GM12878 (cell line): ENCODE measurements at regions not wholly inside any gene's neighbourhood (a gene's known extent, or its start where the extent isn't known, plus 50 kb on each side); places are given as distances from the start of the nearest gene placed in this dataset.
A peak's percentile ranks its signal among the peaks of the same experiment; 100 is the strongest.

Experiments
- ATAC-seq: fragments of 200-7000 bp; cut with Tn5 transposase; 3 replicates; pipeline ENCODE4 v1.9.1; 2020; ENCODE audit warnings: mild to moderate bottlenecking, moderate library complexity
- BruUV-seq: library from RNA; stranded (reverse); fragments of 400-500 nt; replicated peaks from 2 replicates; lab custom pipeline; 2021; lab: Mats Ljungman, UMichigan
- CTCF ChIA-PET: fragments of 300-600 bp; sonication (Branson Sonifier 250); formaldehyde crosslinking; extraction: SDS; loops from one replicate; lab custom pipeline; 2021; ENCODE audit warnings: inconsistent platforms; lab: Yijun Ruan, JAX
- POLR2A ChIA-PET: fragments of 350-600 bp; formaldehyde crosslinking; extraction: SDS; loops from one replicate; lab custom pipeline; 2021; ENCODE audit warnings: inconsistent platforms; lab: Charles Lee
- RAD21 ChIA-PET: fragments of 300-600 bp; sonication (Branson Sonifier 250); formaldehyde crosslinking; loops from one replicate; lab custom pipeline; 2023; ENCODE audit warnings: antibody characterized with exemption; ENCODE audit not compliant: unreplicated experiment; lab: Charles Lee
- SMC1A ChIA-PET: fragments of 300-600 bp; sonication (Branson Sonifier 250); formaldehyde crosslinking; loops from one replicate; lab custom pipeline; 2023; ENCODE audit not compliant: unreplicated experiment, uncharacterized antibody; lab: Charles Lee
- DNase-seq: peaks from one replicate; pipeline ENCODE4 v3.0.0-alpha.2; 2011; ENCODE audit warnings: low read depth, low spot score
- FAIRE-seq: peaks from 3 replicates; lab custom pipeline; 2011; peaks lifted over from hg19 to GRCh38; lab: Jason Lieb, UNC
- H2AFZ ChIP-seq: 2 replicates; pipeline ENCODE4 v1.6.0; 2011; ENCODE audit warnings: low read depth, low read length, control low read depth; ENCODE audit not compliant: control insufficient read depth
- H3K27ac ChIP-seq: 2 replicates; pipeline ENCODE4 v1.5.1; 2011; ENCODE audit warnings: control low read depth; ENCODE audit not compliant: control insufficient read depth, insufficient read depth
- H3K27me3 ChIP-seq, 2 experiments: replicated peaks in 1 of 2; 2 replicates each; pipeline versions ENCODE4 v1.6.0 to v1.6.1; 2011; ENCODE audit warnings: low read length in 1 of 2; ENCODE audit not compliant: control insufficient read depth in 2 of 2, insufficient read depth in 2 of 2
- H3K36me3 ChIP-seq, 2 experiments: 2 replicates each; pipeline ENCODE4 v1.5.1; 2011; ENCODE audit warnings: low read length in 1 of 2; ENCODE audit not compliant: control insufficient read depth in 2 of 2, insufficient read depth in 2 of 2
- H3K4me1 ChIP-seq: 2 replicates; pipeline ENCODE4 v1.6.1; 2011; ENCODE audit warnings: mild to moderate bottlenecking, low read length, moderate library complexity, mixed read lengths; ENCODE audit not compliant: control insufficient read depth, insufficient read depth
- H3K4me2 ChIP-seq: 2 replicates; pipeline ENCODE4 v1.6.0; 2011; ENCODE audit warnings: control low read depth; ENCODE audit not compliant: control insufficient read depth, insufficient read depth
- H3K4me3 ChIP-seq: fragments of 200-600 bp; sonication (generic); 2 replicates; pipeline ENCODE4 v1.5.1; 2016
- H3K79me2 ChIP-seq: 2 replicates; pipeline ENCODE4 v1.6.0; 2011; ENCODE audit warnings: low read length; ENCODE audit not compliant: control insufficient read depth, insufficient read depth
- H3K9ac ChIP-seq: 2 replicates; pipeline ENCODE4 v1.8.0; 2011; ENCODE audit warnings: low read length, control low read depth, mixed read lengths; ENCODE audit not compliant: control insufficient read depth, insufficient read depth
- H3K9me3 ChIP-seq: replicated peaks from 3 replicates; pipeline ENCODE4 v1.5.1; 2011; ENCODE audit warnings: mild to moderate bottlenecking, low read length; ENCODE audit not compliant: control insufficient read depth, insufficient read depth
- H4K20me1 ChIP-seq: 2 replicates; pipeline ENCODE4 v1.6.0; 2011; ENCODE audit not compliant: control insufficient read depth, insufficient read depth
- CBFB ChIP-seq: IDR thresholded peaks from 2 replicates; pipeline ENCODE4 v1.6.1; 2016; ENCODE audit warnings: antibody characterized with exemption, low read depth
- CREM ChIP-seq: IDR thresholded peaks from 2 replicates; pipeline ENCODE4 v1.6.1; 2014; ENCODE audit warnings: antibody characterized with exemption, low read depth
- FOXK2 ChIP-seq: fragments of 450-650 bp; IDR thresholded peaks from 2 replicates; pipeline ENCODE4 v1.6.1; 2017; ENCODE audit warnings: mild to moderate bottlenecking, moderate library complexity
- GATAD2B ChIP-seq: fragments of 450-650 bp; conservative IDR thresholded peaks from 2 replicates; pipeline ENCODE4 v1.6.1; 2017; ENCODE audit warnings: low read depth, mild to moderate bottlenecking, moderate library complexity
- MTA2 ChIP-seq: fragments of 450-650 bp; IDR thresholded peaks from 2 replicates; pipeline ENCODE4 v1.6.1; 2016; ENCODE audit warnings: low read depth, mild to moderate bottlenecking, moderate library complexity
- NFYA ChIP-seq: IDR thresholded peaks from 2 replicates; pipeline ENCODE4 v1.6.1; 2011; ENCODE audit warnings: low read depth, mild to moderate bottlenecking, low read length, improper control_type of control experiment, borderline replicate concordance
- SRF ChIP-seq, 2 experiments: IDR thresholded peaks; 2 replicates each; pipeline ENCODE4 v1.6.1; 2011; ENCODE audit warnings: low read depth in 2 of 2, low read length in 2 of 2, mild to moderate bottlenecking in 1 of 2, moderate library complexity in 1 of 2
- WGBS: methylation state at CpG from one replicate; pipeline ENCODE4 v1.1.6; 2016; ENCODE audit warnings: low lambda C conversion rate; ENCODE audit not compliant: insufficient replicate concordance, insufficient coverage; ENCODE audit errors: missing lambda C conversion rate; 5-methylcytosine and 5-hydroxymethylcytosine counted together
- in situ Hi-C: fragments of 300-500 bp; cut with MboI; formaldehyde crosslinking; loops from 9 replicates; pipeline ENCODE4 v1.14.3; 2018; ENCODE audit warnings: mixed read lengths
- intact Hi-C: fragments of 100-400 bp; cut with micrococcal nuclease; formaldehyde crosslinking; loops from one replicate; pipeline ENCODE4 v1.14.2; 2022; ENCODE audit not compliant: unreplicated experiment
- TF ChIP-seq, protein P1 (sequence below): fragments of 450-650 bp; formaldehyde crosslinking; IDR thresholded peaks from 2 replicates; pipeline ENCODE4 v1.4.0; 2022; ENCODE audit warnings: mild to moderate bottlenecking, moderate library complexity
- TF ChIP-seq, protein P2 (sequence below): fragments of 450-650 bp; IDR thresholded peaks from 2 replicates; pipeline ENCODE4 v1.6.1; 2014; ENCODE audit warnings: mild to moderate bottlenecking

DNA sequence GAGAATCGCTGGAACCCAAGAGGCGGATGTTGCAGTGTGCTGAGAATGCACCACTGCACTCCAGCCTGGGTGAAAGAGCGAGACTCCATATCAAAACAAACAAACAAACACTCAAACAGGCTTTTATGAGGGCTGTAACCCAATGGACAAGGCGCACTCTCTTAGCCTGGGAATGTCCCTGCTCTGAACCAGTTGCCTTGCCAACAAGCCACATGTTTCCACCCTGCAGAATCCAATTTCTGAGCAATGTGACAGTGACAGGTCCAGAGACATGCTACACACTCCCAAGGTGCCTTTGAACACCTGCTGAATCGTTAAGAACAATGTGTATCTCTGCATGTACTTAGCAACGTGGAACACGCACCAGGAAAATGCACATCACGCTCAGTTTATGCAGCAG lies 186.8 kb upstream of the AUTS2 start:
- SMC1A ChIA-PET: interaction anchor here (1.2 kb wide), 1 partner anchor 11 kb away, joined by 3 read pairs; no protein-coding TSS in a partner anchor
- 37% methylated on average over 8 of the region's 8 CpGs for WGBS

More for the DNA sequence above, 186.8 kb upstream of the AUTS2 start:
- Histone ChIP-seq H3K36me3 (no peaks in the 10 kb centered on the region), H3K27me3 (no peaks in the 10 kb centered on the region), H2AFZ (no peak overlapping the region), H3K9ac (no peak overlapping the region), H3K4me2 (no peak overlapping the region), H3K79me2 (no peaks in the 10 kb centered on the region), H3K9me3 (no peaks in the 10 kb centered on the region), H3K27ac (no peak overlapping the region), H3K4me3 (no peak overlapping the region), H4K20me1 (no peaks in the 10 kb centered on the region), H3K4me1 (no peaks in the 10 kb centered on the region)
- CTCF ChIA-PET: no interaction called here
- RAD21 ChIA-PET: interaction anchor here (0.6 kb wide), 1 partner anchor 465 kb away, joined by 3 read pairs; no protein-coding TSS in a partner anchor
- in situ Hi-C loops: no loop called here
- TF ChIP-seq NFYA: no peak
- TF ChIP-seq GATAD2B: no peak
- TF ChIP-seq SRF (IDR thresholded peaks at IDR 0.05; ENCODE audit: low read depth in 2 of 2, low read length in 2 of 2): no peak
- no peak for TF ChIP-seq CBFB
- TF ChIP-seq MTA2: no peak
- no peak for TF ChIP-seq FOXK2
- TF ChIP-seq, protein P1, sequence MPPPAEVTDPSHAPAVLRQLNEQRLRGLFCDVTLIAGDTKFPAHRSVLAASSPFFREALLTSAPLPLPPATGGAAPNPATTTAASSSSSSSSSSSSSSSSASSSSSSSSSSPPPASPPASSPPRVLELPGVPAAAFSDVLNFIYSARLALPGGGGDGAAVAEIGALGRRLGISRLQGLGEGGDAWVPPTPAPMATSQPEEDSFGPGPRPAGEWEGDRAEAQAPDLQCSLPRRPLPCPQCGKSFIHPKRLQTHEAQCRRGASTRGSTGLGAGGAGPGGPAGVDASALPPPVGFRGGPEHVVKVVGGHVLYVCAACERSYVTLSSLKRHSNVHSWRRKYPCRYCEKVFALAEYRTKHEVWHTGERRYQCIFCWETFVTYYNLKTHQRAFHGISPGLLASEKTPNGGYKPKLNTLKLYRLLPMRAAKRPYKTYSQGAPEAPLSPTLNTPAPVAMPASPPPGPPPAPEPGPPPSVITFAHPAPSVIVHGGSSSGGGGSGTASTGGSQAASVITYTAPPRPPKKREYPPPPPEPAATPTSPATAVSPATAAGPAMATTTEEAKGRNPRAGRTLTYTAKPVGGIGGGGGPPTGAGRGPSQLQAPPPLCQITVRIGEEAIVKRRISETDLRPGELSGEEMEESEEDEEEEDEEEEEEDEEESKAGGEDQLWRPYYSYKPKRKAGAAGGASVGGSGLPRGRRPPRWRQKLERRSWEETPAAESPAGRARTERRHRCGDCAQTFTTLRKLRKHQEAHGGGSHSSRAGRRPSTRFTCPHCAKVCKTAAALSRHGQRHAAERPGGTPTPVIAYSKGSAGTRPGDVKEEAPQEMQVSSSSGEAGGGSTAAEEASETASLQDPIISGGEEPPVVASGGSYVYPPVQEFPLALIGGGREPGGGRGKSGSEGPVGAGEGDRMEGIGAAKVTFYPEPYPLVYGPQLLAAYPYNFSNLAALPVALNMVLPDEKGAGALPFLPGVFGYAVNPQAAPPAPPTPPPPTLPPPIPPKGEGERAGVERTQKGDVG: no peak
- TF ChIP-seq CREM: no peak
- TF ChIP-seq, protein P2, sequence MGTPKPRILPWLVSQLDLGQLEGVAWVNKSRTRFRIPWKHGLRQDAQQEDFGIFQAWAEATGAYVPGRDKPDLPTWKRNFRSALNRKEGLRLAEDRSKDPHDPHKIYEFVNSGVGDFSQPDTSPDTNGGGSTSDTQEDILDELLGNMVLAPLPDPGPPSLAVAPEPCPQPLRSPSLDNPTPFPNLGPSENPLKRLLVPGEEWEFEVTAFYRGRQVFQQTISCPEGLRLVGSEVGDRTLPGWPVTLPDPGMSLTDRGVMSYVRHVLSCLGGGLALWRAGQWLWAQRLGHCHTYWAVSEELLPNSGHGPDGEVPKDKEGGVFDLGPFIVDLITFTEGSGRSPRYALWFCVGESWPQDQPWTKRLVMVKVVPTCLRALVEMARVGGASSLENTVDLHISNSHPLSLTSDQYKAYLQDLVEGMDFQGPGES: no peak
- intact Hi-C loops: no loop called here
- 0 out of 3 replicates have a peak, but pooled peaks have one; percentile 10 for ATAC-seq
- BruUV-seq: no TSS peak
- no peak for DNase-seq
- no peak for FAIRE-seq
- POLR2A ChIA-PET: interaction anchor here (0.6 kb wide), 1 partner anchor 1341 kb away, joined by 4 read pairs; no protein-coding TSS in a partner anchor
